Right hindlimb (tissue), 1 donor: ENCODE measurements at regions not wholly inside any gene's neighbourhood (a gene's known extent, or its start where the extent isn't known, plus 50 kb on each side); places are given as distances from the start of the nearest gene placed in this dataset.

Source experiments
- DNase-seq: peaks from one replicate; pipeline ENCODE4 v3.0.0-alpha.2; 2018

- DNase-seq: no peak
These were observed 1231.4 kb upstream of the MIR17HG start for GRCh38 chr13:90116121-90116520.

DNA sequence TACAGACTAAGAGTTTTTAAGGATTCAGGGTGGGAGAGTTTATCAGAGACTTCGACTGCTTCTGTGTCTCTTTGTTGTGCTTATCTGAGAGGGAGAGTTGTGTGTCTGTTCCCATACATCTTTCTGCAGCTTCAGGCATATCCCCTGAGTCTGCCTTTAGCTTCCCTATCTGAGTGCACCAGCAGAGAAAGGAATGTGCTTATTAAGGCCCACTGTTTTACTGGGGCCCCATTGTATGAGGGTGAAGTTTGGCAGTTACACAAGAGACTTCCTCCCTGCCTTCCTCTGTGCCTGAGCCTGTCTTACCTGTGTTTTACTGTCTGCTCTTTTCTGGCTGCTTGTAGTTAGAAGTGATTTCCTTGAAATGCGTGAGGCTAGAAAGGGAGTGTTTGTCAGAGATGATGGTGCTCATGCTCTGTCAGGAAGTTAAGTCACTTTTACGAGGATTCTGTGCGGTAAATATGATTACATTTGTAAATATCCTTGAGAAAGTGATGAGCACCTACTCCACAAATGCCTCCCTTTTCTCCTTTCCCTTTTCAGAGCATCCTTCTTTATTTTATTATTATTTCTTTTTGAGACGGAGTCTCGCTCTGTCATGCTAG, 1228.9 kb upstream of the MIR17HG start:
- no peak for DNase-seq

DNA sequence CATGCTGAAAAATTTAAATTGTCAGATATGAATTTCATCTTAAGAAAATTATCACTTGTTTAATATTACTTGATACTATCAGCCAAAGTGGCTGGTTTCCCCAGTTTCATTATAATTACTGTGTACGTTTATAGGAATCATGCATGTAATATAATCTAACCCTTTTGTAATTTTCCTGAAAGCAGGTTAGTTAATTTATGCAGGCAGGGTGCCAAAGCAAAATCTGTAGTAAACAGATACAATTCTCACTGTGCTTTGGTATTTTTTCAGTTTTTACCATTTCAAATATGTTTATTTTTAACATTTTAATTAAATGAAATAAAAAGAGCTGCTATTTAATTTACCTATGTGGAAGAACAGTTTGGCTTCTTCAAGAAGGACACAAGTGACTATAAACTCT, 1227.5 kb upstream of the MIR17HG start:
- no peak for DNase-seq

GRCh38 chr13:90121784-90122183, 1225.7 kb upstream of the MIR17HG start:
- no peak for DNase-seq

DNA sequence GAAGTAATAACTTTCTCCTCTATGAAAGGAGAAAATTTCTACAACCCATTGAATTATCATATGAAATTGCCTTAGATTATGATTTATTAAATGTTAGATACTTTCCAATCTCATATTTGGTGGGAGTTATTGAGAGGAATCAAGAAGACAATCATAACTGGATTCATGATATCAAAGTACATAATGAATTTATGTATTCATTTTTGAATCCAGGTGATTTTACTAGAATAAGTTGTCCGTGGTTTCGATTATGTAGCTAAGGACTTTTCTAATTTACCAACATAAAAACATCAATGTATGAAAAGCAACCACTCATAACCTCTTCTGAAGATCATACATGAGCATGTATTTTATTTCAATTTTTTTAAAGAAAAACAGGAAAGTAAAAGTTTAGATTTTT, 1225.0 kb upstream of the MIR17HG start:
- no peak for DNase-seq

- no peak for DNase-seq
These were observed 1211.9 kb upstream of the MIR17HG start for GRCh38 chr13:90135558-90135957.

- no peak for DNase-seq
These were observed 1205.2 kb upstream of the MIR17HG start for GRCh38 chr13:90142251-90142650.

GRCh38 chr13:90154311-90154960, 1193.1 kb upstream of the MIR17HG start:
- DNase-seq: no peak

DNA sequence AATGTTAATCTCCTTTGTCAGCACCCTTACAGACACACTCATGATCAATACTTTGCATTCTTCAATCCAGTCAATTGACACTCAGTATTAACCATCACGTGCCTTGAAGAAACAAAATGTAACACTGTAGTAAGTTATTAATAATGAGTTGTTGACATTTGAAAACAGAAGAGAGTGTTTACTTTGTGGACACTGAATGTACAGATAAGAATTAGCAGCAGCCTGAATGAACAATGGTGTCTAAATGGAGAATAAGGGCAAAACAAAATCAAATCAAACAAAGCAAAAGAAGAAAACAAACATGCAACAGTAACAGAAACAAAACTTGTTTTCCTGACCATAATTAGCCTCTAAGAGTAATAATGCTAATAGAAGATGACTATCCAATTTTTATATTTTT, 1191.1 kb upstream of the MIR17HG start:
- no peak for DNase-seq

DNA sequence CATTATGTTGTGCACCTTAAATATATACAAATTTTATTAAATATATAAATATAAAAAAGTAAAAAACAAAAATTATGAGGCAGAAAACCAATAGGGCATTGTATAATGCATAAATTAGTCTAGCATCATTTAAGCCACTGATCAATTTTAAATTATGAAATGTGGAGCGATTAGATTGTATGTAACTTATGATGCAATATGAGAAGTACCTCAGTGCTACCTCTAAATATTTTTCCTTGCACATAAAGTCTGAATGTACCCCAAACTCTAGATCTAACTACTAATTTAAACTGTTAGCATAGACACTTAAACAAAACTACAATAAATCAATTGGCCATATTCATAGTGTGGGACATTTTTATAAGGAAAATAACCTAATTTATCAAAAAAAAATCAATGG, 1178.5 kb upstream of the MIR17HG start:
- no peak for DNase-seq

DNA sequence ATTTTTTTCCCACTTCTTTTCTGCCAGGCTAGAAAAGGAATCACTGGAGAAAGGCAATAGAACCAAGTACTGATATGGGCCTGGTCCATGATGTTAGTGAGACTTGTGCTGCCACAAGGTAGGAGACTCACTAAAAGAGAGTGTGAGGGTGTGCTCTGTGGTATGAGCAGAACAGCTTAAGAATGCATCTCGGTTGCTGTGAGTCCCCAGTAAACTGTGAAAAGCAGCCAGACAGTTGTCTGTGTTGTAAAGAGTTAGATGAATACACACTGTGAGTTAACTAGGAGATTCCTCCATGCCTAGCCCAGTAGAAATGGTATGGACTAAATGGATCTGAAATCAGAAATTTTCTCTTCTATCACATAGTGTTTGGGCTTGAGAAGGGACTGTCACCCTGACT, 1177.3 kb upstream of the MIR17HG start:
- DNase-seq: no peak

DNA sequence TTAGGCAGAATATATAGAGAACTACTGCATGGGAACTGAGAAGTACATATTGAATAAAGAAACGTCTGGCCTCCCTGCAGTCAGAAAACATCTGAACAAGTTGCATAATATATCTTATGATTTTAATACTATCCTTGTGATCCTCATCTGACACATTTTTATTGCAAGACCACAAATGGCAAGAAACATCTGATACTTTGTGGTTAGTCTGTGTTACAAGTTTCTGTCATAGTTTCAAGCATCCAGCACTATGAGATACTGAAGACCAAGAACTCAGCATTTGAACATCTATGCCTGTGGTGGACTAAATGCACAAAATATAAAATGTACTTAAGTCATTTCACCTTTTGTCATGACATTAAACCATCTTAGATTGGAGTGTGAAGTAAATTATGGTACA, 1175.8 kb upstream of the MIR17HG start:
- no peak for DNase-seq

DNA sequence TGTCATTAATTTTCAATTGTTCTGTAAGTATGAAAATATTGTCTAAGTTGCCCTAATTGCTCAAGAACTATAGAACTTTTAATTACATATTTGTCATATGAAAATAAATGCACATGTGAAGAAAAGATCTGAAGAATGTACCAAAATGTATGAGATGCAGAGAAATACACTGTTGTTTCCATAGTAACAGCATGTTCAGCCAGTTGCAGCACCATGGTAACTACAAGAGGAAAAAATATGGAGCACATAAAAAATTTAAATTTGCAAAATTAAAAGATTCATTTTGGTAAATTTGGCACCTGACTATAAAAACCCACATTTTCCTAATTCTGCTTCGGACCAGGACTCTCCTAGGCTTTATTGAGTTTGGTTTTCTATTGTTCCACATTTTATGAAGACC, 1170.0 kb upstream of the MIR17HG start:
- no peak for DNase-seq

- no peak for DNase-seq
These were observed 1163.1 kb upstream of the MIR17HG start for GRCh38 chr13:90184355-90184754.

DNA sequence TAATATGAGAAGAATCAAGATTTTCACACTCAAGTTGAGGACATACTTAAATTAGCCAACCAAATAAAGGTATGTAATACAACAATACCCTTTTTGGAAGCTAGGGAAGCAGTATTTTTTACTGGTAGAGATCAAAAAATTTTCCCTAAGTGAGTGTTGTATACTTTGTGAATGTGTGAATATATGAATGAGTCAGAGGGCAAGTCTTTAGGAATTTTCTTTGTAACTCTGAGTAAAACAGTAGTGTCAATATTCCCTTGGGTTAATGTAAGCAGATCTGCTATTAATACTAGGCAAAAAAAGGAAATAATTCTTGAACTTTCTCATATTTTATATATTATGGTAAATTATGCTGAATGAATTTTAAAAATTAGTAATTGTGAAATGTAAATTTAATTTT, 1161.8 kb upstream of the MIR17HG start:
- no peak for DNase-seq

- no peak for DNase-seq
These were observed 1159.8 kb upstream of the MIR17HG start for GRCh38 chr13:90187478-90188350.

GRCh38 chr13:90188351-90188636, 1159.2 kb upstream of the MIR17HG start:
- DNase-seq: no peak

- DNase-seq: no peak
These were observed 1149.8 kb upstream of the MIR17HG start for GRCh38 chr13:90197722-90198121.

DNA sequence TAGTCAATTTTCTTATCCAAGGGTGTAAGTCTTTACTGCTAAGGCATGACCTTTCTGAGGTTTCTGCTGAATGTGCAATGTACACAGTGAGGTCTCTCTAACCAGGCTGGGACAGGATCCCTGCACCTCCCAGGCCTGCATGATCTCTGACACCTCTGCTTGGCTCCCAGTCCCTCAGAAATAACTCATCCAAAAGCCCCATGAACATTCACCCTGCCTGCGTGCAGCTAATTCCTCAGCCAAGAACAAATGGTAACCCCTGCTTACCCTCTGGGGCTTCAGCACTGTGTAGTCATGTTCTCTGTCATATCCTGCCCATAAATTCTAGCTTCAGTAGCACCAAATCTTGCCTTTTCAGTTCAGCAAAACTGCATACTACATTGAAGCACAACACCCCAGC, 1146.3 kb upstream of the MIR17HG start:
- DNase-seq: no peak

- peak; percentile 25 for DNase-seq
These were observed 1145.6 kb upstream of the MIR17HG start for GRCh38 chr13:90201676-90202460.

DNA sequence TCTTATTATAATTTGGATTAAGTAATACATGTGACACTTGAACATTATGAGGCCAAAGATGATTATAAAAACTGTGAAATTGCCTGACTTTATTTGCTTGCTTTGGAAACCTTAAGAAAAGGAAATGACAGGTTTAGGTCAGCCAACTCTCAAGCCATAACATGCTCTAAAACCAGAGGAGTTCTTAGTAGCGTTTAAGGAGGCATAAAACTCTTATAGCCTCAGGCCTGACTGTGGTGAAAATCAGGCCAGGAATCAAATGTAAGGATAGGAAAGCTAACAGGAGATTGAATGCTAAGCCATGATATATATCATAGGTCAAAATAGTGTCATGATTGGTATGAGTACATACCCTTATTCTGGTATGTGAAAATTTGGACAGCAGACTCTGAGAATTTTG, 1142.4 kb upstream of the MIR17HG start:
- DNase-seq: no peak

DNA sequence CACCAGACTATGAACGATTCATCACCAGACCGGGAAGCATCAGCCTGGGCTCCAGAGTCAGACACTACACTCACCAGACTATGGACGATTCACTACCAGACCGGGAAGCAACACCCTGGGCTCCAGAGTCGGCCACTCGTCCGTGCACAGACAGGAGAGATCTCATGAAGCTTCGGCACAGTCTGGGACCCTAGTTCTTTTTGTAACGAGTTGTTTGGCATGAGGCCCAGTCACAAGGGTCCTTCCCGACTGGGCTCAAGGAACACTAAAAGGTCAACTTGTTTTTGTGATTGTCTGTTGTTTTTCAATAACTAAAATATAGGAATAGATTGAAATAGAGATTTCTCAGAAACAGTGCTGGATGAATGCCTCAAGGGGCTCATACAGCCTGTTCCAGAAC, 1141.6 kb upstream of the MIR17HG start:
- no peak for DNase-seq

DNA sequence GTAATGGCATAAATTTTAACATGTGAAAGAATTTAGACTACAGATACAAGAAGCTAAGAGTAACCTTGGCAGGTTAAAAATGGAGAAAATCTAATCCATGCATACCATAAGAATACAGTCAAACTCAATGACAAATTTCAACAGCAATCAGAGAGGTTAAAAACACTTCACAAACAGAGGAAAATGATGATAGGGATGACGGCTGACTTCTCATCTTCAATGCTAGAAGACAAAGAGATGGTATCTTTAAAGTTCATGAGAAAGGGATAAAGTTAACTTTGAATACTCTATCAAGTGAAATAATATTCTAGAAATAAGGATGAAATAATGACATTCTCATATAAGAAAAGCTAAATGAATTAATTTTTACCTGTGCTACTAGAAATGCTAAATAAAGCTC, 1130.2 kb upstream of the MIR17HG start:
- no peak for DNase-seq

DNA sequence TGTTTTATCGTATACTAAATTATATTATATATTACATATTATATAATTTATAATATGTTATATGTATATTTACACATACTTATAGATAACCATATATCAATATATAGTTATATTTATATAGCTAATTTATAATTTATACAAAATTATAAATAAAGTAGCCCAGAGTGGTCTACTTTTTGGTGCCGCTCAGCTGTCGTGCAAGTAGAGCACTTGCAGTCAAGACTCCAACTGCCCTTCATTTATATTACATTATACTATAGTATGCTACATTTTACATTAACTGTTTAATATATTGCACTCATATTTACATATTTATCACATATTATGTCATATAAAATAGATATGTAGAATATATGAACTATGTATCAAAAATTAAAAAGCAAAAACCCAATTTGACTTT, 1124.7 kb upstream of the MIR17HG start:
- no peak for DNase-seq
